LNCAP (cell line): ENCODE measurements at regions not wholly inside any gene's neighbourhood (a gene's known extent, or its start where the extent isn't known, plus 50 kb on each side); places are given as distances from the start of the nearest gene placed in this dataset.

Experiments
- CTCF ChIP-seq: fragments of 450-650 bp; IDR thresholded peaks from 2 replicates; pipeline ENCODE4 v1.5.1; 2017; ENCODE audit warnings: mild to moderate bottlenecking

- no peak for TF ChIP-seq CTCF
Observed at GRCh38 chr6:140281767-140282166, 907.3 kb upstream of the CITED2 start.

GRCh38 chr6:140281236-140281635, 906.8 kb upstream of the CITED2 start:
- TF ChIP-seq CTCF = no peak

- TF ChIP-seq CTCF = no peak
Observed at GRCh38 chr6:140276719-140277118, 902.3 kb upstream of the CITED2 start.

GRCh38 chr6:140276133-140276532, 901.7 kb upstream of the CITED2 start:
- TF ChIP-seq CTCF = no peak

GRCh38 chr6:140275725-140276124, 901.3 kb upstream of the CITED2 start:
- TF ChIP-seq CTCF = no peak

GRCh38 chr6:140274548-140274947, 900.1 kb upstream of the CITED2 start:
- TF ChIP-seq CTCF = no peak

GRCh38 chr6:140271759-140272377, 897.4 kb upstream of the CITED2 start:
- TF ChIP-seq CTCF = no peak

GRCh38 chr6:140269591-140270165, 895.2 kb upstream of the CITED2 start:
- no peak for TF ChIP-seq CTCF
